ENCODE measurements at regions not wholly inside any gene's neighbourhood (a gene's known extent, or its start where the extent isn't known, plus 50 kb on each side); places are given as distances from the start of the nearest gene placed in this dataset.

DNA sequence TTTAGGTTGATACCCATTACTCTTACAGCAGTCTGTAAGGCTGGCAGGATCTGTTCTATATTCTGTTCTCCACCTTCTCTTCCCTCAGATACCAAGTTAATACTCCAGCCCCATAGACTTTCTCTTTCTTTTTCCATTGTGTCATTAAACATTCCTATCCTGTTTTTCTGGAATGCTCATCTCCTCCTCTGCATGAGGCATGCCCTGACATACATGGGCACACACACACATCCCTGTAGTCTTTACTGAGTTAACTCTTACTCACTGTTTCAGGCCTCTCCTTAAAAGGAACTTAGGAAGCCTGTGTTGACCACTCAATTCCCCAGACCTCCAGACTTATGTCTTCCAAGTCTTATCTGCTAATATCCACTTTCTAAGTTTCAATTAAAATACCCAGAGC is 476.8 kb downstream of the METTL15 start:
- TF ChIP-seq, protein P1, sequence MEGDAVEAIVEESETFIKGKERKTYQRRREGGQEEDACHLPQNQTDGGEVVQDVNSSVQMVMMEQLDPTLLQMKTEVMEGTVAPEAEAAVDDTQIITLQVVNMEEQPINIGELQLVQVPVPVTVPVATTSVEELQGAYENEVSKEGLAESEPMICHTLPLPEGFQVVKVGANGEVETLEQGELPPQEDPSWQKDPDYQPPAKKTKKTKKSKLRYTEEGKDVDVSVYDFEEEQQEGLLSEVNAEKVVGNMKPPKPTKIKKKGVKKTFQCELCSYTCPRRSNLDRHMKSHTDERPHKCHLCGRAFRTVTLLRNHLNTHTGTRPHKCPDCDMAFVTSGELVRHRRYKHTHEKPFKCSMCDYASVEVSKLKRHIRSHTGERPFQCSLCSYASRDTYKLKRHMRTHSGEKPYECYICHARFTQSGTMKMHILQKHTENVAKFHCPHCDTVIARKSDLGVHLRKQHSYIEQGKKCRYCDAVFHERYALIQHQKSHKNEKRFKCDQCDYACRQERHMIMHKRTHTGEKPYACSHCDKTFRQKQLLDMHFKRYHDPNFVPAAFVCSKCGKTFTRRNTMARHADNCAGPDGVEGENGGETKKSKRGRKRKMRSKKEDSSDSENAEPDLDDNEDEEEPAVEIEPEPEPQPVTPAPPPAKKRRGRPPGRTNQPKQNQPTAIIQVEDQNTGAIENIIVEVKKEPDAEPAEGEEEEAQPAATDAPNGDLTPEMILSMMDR (IDR thresholded peaks at IDR 0.05; ENCODE audit: borderline replicate concordance, extremely low read depth, low read length, poor library complexity, severe bottlenecking) = no peak
- no peak for TF ChIP-seq EZH2 (IDR thresholded peaks at IDR 0.05; ENCODE audit: borderline replicate concordance, low read depth, low read length, severe bottlenecking)

Measured in DND-41 (cell line).